ENCODE measurements at regions not wholly inside any gene's neighbourhood (a gene's known extent, or its start where the extent isn't known, plus 50 kb on each side); places are given as distances from the start of the nearest gene placed in this dataset.

DNA sequence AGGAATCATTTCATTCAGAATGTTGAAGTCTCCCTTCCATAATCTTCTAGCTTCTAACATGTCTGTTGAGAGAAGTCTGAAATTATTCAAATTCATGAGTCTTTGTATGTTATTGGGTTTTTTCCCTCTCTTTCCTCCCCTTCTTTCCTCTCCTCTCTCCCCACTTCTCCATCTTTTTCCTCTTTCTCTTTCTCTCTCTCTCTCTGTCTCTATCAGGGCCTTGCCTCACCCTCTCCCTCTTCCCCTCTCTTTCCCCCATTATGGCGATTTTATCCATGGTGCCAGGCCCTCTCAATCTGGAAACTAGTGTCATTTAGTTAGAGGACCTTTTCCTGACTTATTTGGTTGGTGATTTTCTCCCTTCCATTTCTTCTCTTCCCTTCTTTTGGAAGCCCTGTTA, 147.3 kb downstream of the SST start:
- Mint-ChIP-seq H3K4me1 (ENCODE audit: low read depth, unreplicated experiment) (no peaks in the 10 kb centered on the region), H3K4me3 (ENCODE audit: unreplicated experiment) (no peak overlapping the region), H3K36me3 (ENCODE audit: insufficient read depth, unreplicated experiment) (no peaks in the 10 kb centered on the region), H3K27ac (ENCODE audit: unreplicated experiment) (no peak overlapping the region), H3K27me3 (ENCODE audit: insufficient read depth, unreplicated experiment) (peaks cover 4% of the 10 kb centered on the region), H3K9me3 (ENCODE audit: unreplicated experiment) (no peaks in the 10 kb centered on the region)
- intact Hi-C loops (cut with micrococcal nuclease; ENCODE audit: unreplicated experiment): no loop called here
- ChIA-PET POLR2A (no interaction called here), CTCF (no interaction called here)
- H3K27me3 ChIP-seq (replicated peaks; ENCODE audit: control insufficient read depth, insufficient read depth, low read length): no peaks in the 10 kb centered on the region
- TF ChIP-seq, protein P1, sequence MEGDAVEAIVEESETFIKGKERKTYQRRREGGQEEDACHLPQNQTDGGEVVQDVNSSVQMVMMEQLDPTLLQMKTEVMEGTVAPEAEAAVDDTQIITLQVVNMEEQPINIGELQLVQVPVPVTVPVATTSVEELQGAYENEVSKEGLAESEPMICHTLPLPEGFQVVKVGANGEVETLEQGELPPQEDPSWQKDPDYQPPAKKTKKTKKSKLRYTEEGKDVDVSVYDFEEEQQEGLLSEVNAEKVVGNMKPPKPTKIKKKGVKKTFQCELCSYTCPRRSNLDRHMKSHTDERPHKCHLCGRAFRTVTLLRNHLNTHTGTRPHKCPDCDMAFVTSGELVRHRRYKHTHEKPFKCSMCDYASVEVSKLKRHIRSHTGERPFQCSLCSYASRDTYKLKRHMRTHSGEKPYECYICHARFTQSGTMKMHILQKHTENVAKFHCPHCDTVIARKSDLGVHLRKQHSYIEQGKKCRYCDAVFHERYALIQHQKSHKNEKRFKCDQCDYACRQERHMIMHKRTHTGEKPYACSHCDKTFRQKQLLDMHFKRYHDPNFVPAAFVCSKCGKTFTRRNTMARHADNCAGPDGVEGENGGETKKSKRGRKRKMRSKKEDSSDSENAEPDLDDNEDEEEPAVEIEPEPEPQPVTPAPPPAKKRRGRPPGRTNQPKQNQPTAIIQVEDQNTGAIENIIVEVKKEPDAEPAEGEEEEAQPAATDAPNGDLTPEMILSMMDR (IDR thresholded peaks at IDR 0.05; ENCODE audit: insufficient read depth in 1 of 2, low read depth in 1 of 2, low read length in 1 of 2, severe bottlenecking in 1 of 2, unreplicated experiment in 1 of 2): no peak
- BruUV-seq (replicated peaks): no TSS peak
- no peak overlapping the region for H3K4me3 ChIP-seq (ENCODE audit: low read depth, low read length)
- no peaks in the 10 kb centered on the region for H3K36me3 ChIP-seq (ENCODE audit: control insufficient read depth, insufficient read depth, low read length)
- H3K4me1 ChIP-seq: no peaks in the 10 kb centered on the region
- H3K9me3 ChIP-seq: no peaks in the 10 kb centered on the region
- DNase-seq: no peak

DNA sequence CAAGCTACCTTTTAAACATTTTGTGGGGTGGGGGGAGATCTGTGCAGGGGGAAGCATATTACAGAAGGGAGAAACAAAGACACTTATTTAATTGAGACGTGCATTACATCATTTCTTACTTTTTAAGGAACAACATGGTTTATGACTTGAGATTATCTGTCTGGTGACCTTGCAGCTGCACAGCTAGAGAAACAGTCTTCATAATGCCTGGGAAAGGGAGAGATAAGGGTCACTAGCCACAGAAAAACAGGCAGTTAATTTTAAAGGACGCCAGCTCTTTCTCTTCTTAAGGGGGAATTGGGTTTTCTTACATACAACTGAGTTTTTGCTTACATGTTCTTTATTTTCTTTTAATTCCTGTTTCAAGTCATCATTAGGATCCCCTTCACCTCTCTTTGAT, 147.9 kb downstream of the SST start:
- Histone ChIP-seq H3K36me3 (ENCODE audit: control insufficient read depth, insufficient read depth, low read length) (no peaks in the 10 kb centered on the region), H3K4me1 (no peaks in the 10 kb centered on the region), H3K4me3 (ENCODE audit: low read depth, low read length) (no peak overlapping the region), H3K27me3 (replicated peaks; ENCODE audit: control insufficient read depth, insufficient read depth, low read length) (no peaks in the 10 kb centered on the region), H3K9me3 (no peaks in the 10 kb centered on the region)
- CTCF ChIA-PET: no interaction called here
- Mint-ChIP-seq H3K4me3 (ENCODE audit: unreplicated experiment) (no peak overlapping the region), H3K36me3 (ENCODE audit: insufficient read depth, unreplicated experiment) (no peaks in the 10 kb centered on the region), H3K4me1 (ENCODE audit: low read depth, unreplicated experiment) (no peaks in the 10 kb centered on the region), H3K27ac (ENCODE audit: unreplicated experiment) (no peak overlapping the region), H3K27me3 (ENCODE audit: insufficient read depth, unreplicated experiment) (peaks cover 4% of the 10 kb centered on the region), H3K9me3 (ENCODE audit: unreplicated experiment) (no peaks in the 10 kb centered on the region)
- TF ChIP-seq, protein P1 (IDR thresholded peaks at IDR 0.05; ENCODE audit: insufficient read depth in 1 of 2, low read depth in 1 of 2, low read length in 1 of 2, severe bottlenecking in 1 of 2, unreplicated experiment in 1 of 2): no peak
- POLR2A ChIA-PET: no interaction called here
- no peak for DNase-seq
- no TSS peak for BruUV-seq (replicated peaks)
- intact Hi-C loops (cut with micrococcal nuclease; ENCODE audit: unreplicated experiment): no loop called here

DNA sequence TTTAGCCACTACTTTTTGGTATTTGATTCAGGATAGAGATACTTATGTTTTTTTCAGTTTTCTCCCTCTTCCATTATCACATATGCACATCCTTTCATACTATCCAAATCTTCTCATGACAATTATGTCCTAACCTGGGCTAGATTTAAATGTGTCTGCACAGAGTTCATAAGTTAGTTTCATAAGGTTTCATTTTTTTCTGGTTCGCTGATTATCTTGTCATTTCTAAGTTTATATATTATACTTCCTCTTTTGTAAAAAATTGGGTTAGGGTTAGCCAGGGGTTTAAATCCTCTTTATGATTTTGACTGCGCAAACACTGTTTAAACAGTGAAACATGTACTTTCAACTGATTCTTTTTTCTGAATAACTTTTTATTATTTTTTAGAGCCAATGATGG, 148.6 kb downstream of the SST start:
- no peak overlapping the region for H3K4me3 Mint-ChIP-seq (ENCODE audit: unreplicated experiment)
- H3K4me3 ChIP-seq (ENCODE audit: low read depth, low read length): no peak overlapping the region
- H3K4me1 Mint-ChIP-seq (ENCODE audit: low read depth, unreplicated experiment): no peaks in the 10 kb centered on the region
- TF ChIP-seq, protein P1 (IDR thresholded peaks at IDR 0.05; ENCODE audit: insufficient read depth in 1 of 2, low read depth in 1 of 2, low read length in 1 of 2, severe bottlenecking in 1 of 2, unreplicated experiment in 1 of 2): no peak
- no TSS peak for BruUV-seq (replicated peaks)
- DNase-seq: no peak
- ChIA-PET POLR2A (no interaction called here), CTCF (no interaction called here)
- no peaks in the 10 kb centered on the region for H3K4me1 ChIP-seq
- intact Hi-C loops (cut with micrococcal nuclease; ENCODE audit: unreplicated experiment): no loop called here
- no peaks in the 10 kb centered on the region for H3K9me3 Mint-ChIP-seq (ENCODE audit: unreplicated experiment)
- no peaks in the 10 kb centered on the region for H3K36me3 ChIP-seq (ENCODE audit: control insufficient read depth, insufficient read depth, low read length)
- H3K27me3 Mint-ChIP-seq (ENCODE audit: insufficient read depth, unreplicated experiment): peaks cover 4% of the 10 kb centered on the region
- no peaks in the 10 kb centered on the region for H3K9me3 ChIP-seq
- H3K36me3 Mint-ChIP-seq (ENCODE audit: insufficient read depth, unreplicated experiment): no peaks in the 10 kb centered on the region
- no peak overlapping the region for H3K27ac Mint-ChIP-seq (ENCODE audit: unreplicated experiment)
- H3K27me3 ChIP-seq (replicated peaks; ENCODE audit: control insufficient read depth, insufficient read depth, low read length): no peaks in the 10 kb centered on the region
